H1 (cell line): ENCODE measurements at regions not wholly inside any gene's neighbourhood (a gene's known extent, or its start where the extent isn't known, plus 50 kb on each side); places are given as distances from the start of the nearest gene placed in this dataset.

Source experiments
- CTCF ChIA-PET: fragments of 300-600 bp; sonication (Branson Sonifier 250); formaldehyde crosslinking; loops from one replicate; lab custom pipeline; 2021; ENCODE audit not compliant: partially characterized antibody; lab: Charles Lee
- POLR2A ChIA-PET: fragments of 300-600 bp; sonication (Branson Sonifier 250); formaldehyde crosslinking; loops from one replicate; lab custom pipeline; 2021; ENCODE audit warnings: inconsistent platforms; ENCODE audit not compliant: partially characterized antibody; lab: Charles Lee
- DNase-seq, 2 experiments: peaks; one replicate each; pipeline versions ENCODE4 v3.0.0 to v3.0.0-alpha.2; 2010 to 2022; ENCODE audit warnings: low spot score in 2 of 2, low read depth in 1 of 2, mixed read lengths in 1 of 2
- FAIRE-seq: peaks from 2 replicates; lab custom pipeline; 2011; peaks lifted over from hg19 to GRCh38; lab: Jason Lieb, UNC
- H2AFZ ChIP-seq: 2 replicates; pipeline ENCODE4 v1.8.1; 2012; ENCODE audit warnings: low read length, inconsistent platforms
- H2AK5ac ChIP-seq: 2 replicates; pipeline ENCODE4 v1.6.1; 2013; ENCODE audit warnings: low read depth, low read length
- H2BK120ac ChIP-seq: replicated peaks from 2 replicates; pipeline ENCODE3; 2013; ENCODE audit warnings: low read depth, low read length, inconsistent platforms
- H2BK12ac ChIP-seq: 2 replicates; pipeline ENCODE4 v1.6.1; 2013; ENCODE audit warnings: low read depth, low read length
- H2BK15ac ChIP-seq: 2 replicates; pipeline ENCODE4 v1.6.1; 2013; ENCODE audit warnings: low read length
- H2BK20ac ChIP-seq: 2 replicates; pipeline ENCODE4 v1.6.1; 2013; ENCODE audit warnings: low read length
- H2BK5ac ChIP-seq: 2 replicates; pipeline ENCODE4 v1.6.1; 2013; ENCODE audit warnings: low read depth, low read length
- H3K14ac ChIP-seq: 2 replicates; pipeline ENCODE4 v1.6.1; 2013; ENCODE audit warnings: inconsistent platforms; ENCODE audit not compliant: insufficient read length
- H3K18ac ChIP-seq: 2 replicates; pipeline ENCODE4 v1.6.1; 2013; ENCODE audit warnings: low read length; ENCODE audit errors: extremely low read depth
- H3K23ac ChIP-seq: 2 replicates; pipeline ENCODE4 v1.6.1; 2013; ENCODE audit warnings: inconsistent platforms; ENCODE audit not compliant: insufficient read length
- H3K23me2 ChIP-seq: 2 replicates; pipeline ENCODE4 v1.6.1; 2013; ENCODE audit warnings: low read depth, low read length
- H3K27ac ChIP-seq: 2 replicates; pipeline ENCODE4 v1.6.1; 2011; ENCODE audit warnings: low read depth, low read length, inconsistent platforms
- H3K27me3 ChIP-seq, 4 experiments: replicated peaks in 1 of 4; 1 replicate in 1 of 4; 2 replicates in 3 of 4; pipeline versions ENCODE4 v1.6.1 to v1.8.1; 2011 to 2013; ENCODE audit warnings: low read length in 3 of 4, mild to moderate bottlenecking in 3 of 4, inconsistent platforms in 2 of 4, mixed read lengths in 2 of 4, moderate library complexity in 1 of 4; ENCODE audit not compliant: control insufficient read depth in 3 of 4, insufficient read depth in 3 of 4; ENCODE audit errors: extremely low read depth in 1 of 4
- H3K36me3 ChIP-seq, 4 experiments: 2 replicates each; pipeline versions ENCODE4 v1.6.1 to v1.8.1; 2011 to 2013; ENCODE audit warnings: mild to moderate bottlenecking in 4 of 4, low read length in 3 of 4, moderate library complexity in 2 of 4, control low read depth in 1 of 4, inconsistent platforms in 1 of 4; ENCODE audit not compliant: insufficient read depth in 4 of 4, control insufficient read depth in 2 of 4
- H3K4ac ChIP-seq: replicated peaks from 2 replicates; pipeline ENCODE3; 2013; ENCODE audit warnings: low read length, low read depth, mixed read lengths, inconsistent platforms; ENCODE audit not compliant: insufficient read length
- H3K4me1 ChIP-seq, 4 experiments: replicated peaks in 1 of 4; 1 replicate in 1 of 4; 2 replicates in 3 of 4; pipeline versions ENCODE4 v1.6.1 to v1.8.1; 2011 to 2013; ENCODE audit warnings: low read length in 3 of 4, inconsistent platforms in 2 of 4, mixed read lengths in 1 of 4; ENCODE audit not compliant: insufficient read depth in 4 of 4, control insufficient read depth in 3 of 4
- H3K4me2 ChIP-seq, 2 experiments: 2 replicates each; pipeline versions ENCODE4 v1.6.1 to v1.8.1; 2011 to 2013; ENCODE audit warnings: low read depth in 2 of 2, low read length in 2 of 2, control low read depth in 1 of 2, inconsistent platforms in 1 of 2, mild to moderate bottlenecking in 1 of 2; ENCODE audit not compliant: insufficient read depth in 1 of 2
- H3K4me3 ChIP-seq, 4 experiments: fragments of 200-600, 300-600 bp in 1 of 4; sonication (generic), shearing (Covaris generic), sonication (Bioruptor Twin) in 1 of 4; 2 replicates each; pipeline versions ENCODE4 v1.5.1 to v1.8.1; 2011 to 2016; ENCODE audit warnings: low read length in 4 of 4, low read depth in 3 of 4, control low read depth in 2 of 4, inconsistent platforms in 2 of 4, mild to moderate bottlenecking in 2 of 4, mixed read lengths in 1 of 4, moderate library complexity in 1 of 4; ENCODE audit not compliant: insufficient read depth in 2 of 4; ENCODE audit errors: extremely low read depth in 1 of 4
- H3K56ac ChIP-seq: replicated peaks from 2 replicates; pipeline ENCODE3; 2013; ENCODE audit warnings: low read depth, mild to moderate bottlenecking, mixed read lengths, low read length, inconsistent platforms; ENCODE audit not compliant: insufficient read length
- H3K79me1 ChIP-seq: 2 replicates; pipeline ENCODE4 v1.6.1; 2013; ENCODE audit warnings: low read depth, low read length, control low read depth
- H3K79me2 ChIP-seq, 2 experiments: 2 replicates each; pipeline versions ENCODE4 v1.6.1 to v1.8.1; 2012 to 2013; ENCODE audit warnings: low read length in 2 of 2, mild to moderate bottlenecking in 2 of 2, inconsistent platforms in 1 of 2; ENCODE audit not compliant: insufficient read depth in 2 of 2, control insufficient read depth in 1 of 2
- H3K9ac ChIP-seq, 4 experiments: replicated peaks in 1 of 4; 1 replicate in 1 of 4; 2 replicates in 3 of 4; pipeline versions ENCODE4 v1.6.1 to v1.8.1; 2011 to 2013; ENCODE audit warnings: low read depth in 3 of 4, low read length in 3 of 4, control low read depth in 2 of 4, mild to moderate bottlenecking in 2 of 4, moderate library complexity in 2 of 4, inconsistent platforms in 1 of 4; ENCODE audit errors: extremely low read depth in 1 of 4
- H3K9me3 ChIP-seq, 2 experiments: 2 replicates each; pipeline versions ENCODE4 v1.6.1 to v1.8.1; 2012 to 2013; ENCODE audit warnings: mild to moderate bottlenecking in 2 of 2, moderate library complexity in 2 of 2, control low read depth in 1 of 2, inconsistent platforms in 1 of 2, low read depth in 1 of 2, low read length in 1 of 2, mixed read lengths in 1 of 2; ENCODE audit not compliant: insufficient read depth in 2 of 2
- H4K20me1 ChIP-seq, 2 experiments: replicated peaks in 1 of 2; 2 replicates each; pipeline versions ENCODE3 to v1.8.1; 2011 to 2013; ENCODE audit warnings: inconsistent platforms in 2 of 2, low read length in 2 of 2, mild to moderate bottlenecking in 1 of 2; ENCODE audit not compliant: insufficient read depth in 2 of 2, control insufficient read depth in 1 of 2
- H4K5ac ChIP-seq: 2 replicates; pipeline ENCODE4 v1.6.1; 2013; ENCODE audit warnings: low read length, low read depth, mixed read lengths, inconsistent platforms; ENCODE audit not compliant: insufficient read length
- H4K8ac ChIP-seq: 2 replicates; pipeline ENCODE4 v1.8.0; 2013; ENCODE audit warnings: mild to moderate bottlenecking, moderate library complexity, low read length, inconsistent platforms; ENCODE audit not compliant: insufficient read depth; ENCODE audit errors: extremely low read depth
- H4K91ac ChIP-seq: replicated peaks from 2 replicates; pipeline ENCODE3; 2013; ENCODE audit warnings: low read length, mixed read lengths, inconsistent platforms; ENCODE audit not compliant: insufficient read length
- BRCA1 ChIP-seq: IDR thresholded peaks from 2 replicates; pipeline ENCODE4 v1.6.1; 2012; ENCODE audit warnings: low read depth, low read length, improper control_type of control experiment
- CREB1 ChIP-seq: IDR thresholded peaks from 2 replicates; pipeline ENCODE4 v1.6.1; 2012; ENCODE audit warnings: inconsistent platforms
- RXRA ChIP-seq: IDR thresholded peaks from 2 replicates; pipeline ENCODE4 v1.6.1; 2011; ENCODE audit warnings: low read depth, mild to moderate bottlenecking, low read length, moderate library complexity; ENCODE audit not compliant: insufficient read depth
- TAF1 ChIP-seq: IDR thresholded peaks from 2 replicates; pipeline ENCODE4 v1.6.1; 2011; ENCODE audit warnings: mild to moderate bottlenecking, low read depth, low read length
- TBP ChIP-seq: IDR thresholded peaks from 2 replicates; pipeline ENCODE4 v1.6.1; 2011; ENCODE audit warnings: low read depth, low read length, improper control_type of control experiment
- WGBS, 2 experiments: shearing (Covaris generic) in 1 of 2; methylation state at CpG; one replicate each; pipeline versions ENCODE4 v1.1.6 to v1.1.7; 2013 to 2015; ENCODE audit warnings: low lambda C conversion rate in 2 of 2, mixed read lengths in 2 of 2, inconsistent platforms in 1 of 2, low coverage in 1 of 2, missing lambda C conversion rate in 1 of 2; ENCODE audit not compliant: insufficient replicate concordance in 2 of 2, insufficient coverage in 1 of 2, insufficient read length in 1 of 2; ENCODE audit errors: extremely low coverage in 1 of 2, missing lambda C conversion rate in 1 of 2; 5-methylcytosine and 5-hydroxymethylcytosine counted together
- TF ChIP-seq, protein P1 (sequence below): IDR thresholded peaks from 2 replicates; pipeline ENCODE4 v1.6.1; 2011; ENCODE audit warnings: low read depth, mild to moderate bottlenecking, low read length; ENCODE audit not compliant: insufficient read depth

DNA sequence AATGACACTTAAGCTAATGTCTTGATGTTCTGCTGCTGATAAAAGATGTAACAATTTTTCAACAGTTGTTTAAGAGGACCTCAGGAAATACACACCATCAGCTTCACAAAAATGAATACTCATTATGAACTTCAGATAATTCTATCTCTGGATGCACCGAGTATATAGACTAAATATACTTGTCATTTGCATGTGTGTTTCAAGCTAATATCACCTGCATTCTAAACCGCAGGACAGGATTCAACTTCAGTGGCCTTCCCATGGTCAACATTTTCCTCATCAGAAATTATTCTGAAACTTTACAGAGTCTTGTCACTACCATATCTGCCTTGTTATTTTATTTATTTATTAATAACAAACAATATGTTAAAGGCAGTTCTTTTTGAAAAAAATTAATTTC, 717.0 kb upstream of the CCDC179 start:
- Histone ChIP-seq H2AFZ (no peak overlapping the region), H3K14ac (no peak overlapping the region), H3K23ac (no peak overlapping the region), H3K27ac (no peak overlapping the region), H3K4ac (no peak overlapping the region), H2BK12ac (no peak overlapping the region), H3K79me2 (no peaks in the 10 kb centered on the region), H3K36me3 (no peaks in the 10 kb centered on the region), H3K23me2 (no peaks in the 10 kb centered on the region), H2AK5ac (no peak overlapping the region), H4K91ac (no peak overlapping the region), H3K9ac (no peak overlapping the region), H3K4me3 (no peak overlapping the region)
- no peak for FAIRE-seq
- POLR2A ChIA-PET, result no interaction called here
- no peak for TF ChIP-seq TAF1
- no peak for TF ChIP-seq TBP
- TF ChIP-seq RXRA, result no peak
- TF ChIP-seq CREB1, result no peak
- no peak for TF ChIP-seq BRCA1
- TF ChIP-seq, protein P1, sequence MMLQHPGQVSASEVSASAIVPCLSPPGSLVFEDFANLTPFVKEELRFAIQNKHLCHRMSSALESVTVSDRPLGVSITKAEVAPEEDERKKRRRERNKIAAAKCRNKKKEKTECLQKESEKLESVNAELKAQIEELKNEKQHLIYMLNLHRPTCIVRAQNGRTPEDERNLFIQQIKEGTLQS, result no peak
- TF ChIP-seq, all 59 proteins: peak for 0
- Histone ChIP-seq H4K20me1 (no peaks in the 10 kb centered on the region), H2BK15ac (no peak overlapping the region), H4K5ac (no peak overlapping the region), H2BK120ac (no peak overlapping the region), H3K79me1 (no peaks in the 10 kb centered on the region), H2BK20ac (no peak overlapping the region), H3K56ac (no peak overlapping the region), H3K4me2 (no peak overlapping the region), H3K9me3 (no peaks in the 10 kb centered on the region), H3K27me3 (no peaks in the 10 kb centered on the region), H3K4me1 (no peaks in the 10 kb centered on the region), H3K18ac (no peak overlapping the region), H2BK5ac (no peak overlapping the region), H4K8ac (no peak overlapping the region)
- DNase-seq, result no peak
- CTCF ChIA-PET, result interaction anchor here (1.1 kb wide), 1 partner anchor 38 kb away, joined by 3 read pairs; no protein-coding TSS in a partner anchor
- WGBS, 2 experiments, result 94% methylated on average over 2 of the region's 2 CpGs; no CpG with 5 or more reads in 1 of the 2 experiments
